Fibroblast of lung (primary cell): ENCODE measurements at regions not wholly inside any gene's neighbourhood (a gene's known extent, or its start where the extent isn't known, plus 50 kb on each side); places are given as distances from the start of the nearest gene placed in this dataset.

Experiments used
- DNase-seq, 2 donors: peaks; one replicate each; pipeline versions ENCODE4 v3.0.0 to v3.0.0-alpha.2; 2010; ENCODE audit warnings: low read depth in 2 of 2
- H2AFZ ChIP-seq: 2 replicates; pipeline ENCODE4 v1.5.1; 2012; ENCODE audit warnings: low read length, control low read depth, inconsistent platforms
- H3K27ac ChIP-seq: 2 replicates; pipeline ENCODE4 v1.5.1; 2011; ENCODE audit warnings: low read length, control low read depth; ENCODE audit not compliant: insufficient read depth
- H3K27me3 ChIP-seq: 2 replicates; pipeline ENCODE4 v1.5.1; 2011; ENCODE audit warnings: mild to moderate bottlenecking, low read length; ENCODE audit not compliant: control insufficient read depth, insufficient read depth
- H3K36me3 ChIP-seq: 2 replicates; pipeline ENCODE4 v1.5.1; 2011; ENCODE audit warnings: low read length; ENCODE audit not compliant: control insufficient read depth, insufficient read depth
- H3K4me1 ChIP-seq: 2 replicates; pipeline ENCODE4 v1.5.1; 2011; ENCODE audit warnings: low read length; ENCODE audit not compliant: control insufficient read depth, insufficient read depth; ENCODE audit errors: extremely low read depth
- H3K4me2 ChIP-seq: 2 replicates; pipeline ENCODE4 v1.5.1; 2011; ENCODE audit warnings: low read length, control low read depth; ENCODE audit not compliant: insufficient read depth; ENCODE audit errors: extremely low read depth
- H3K4me3 ChIP-seq, 4 experiments: fragments of 200-600 bp in 1 of 4; sonication (generic) in 1 of 4; replicated peaks in 1 of 4; 2 replicates each; pipeline ENCODE4 v1.5.1; 2011 to 2016; ENCODE audit warnings: low read length in 4 of 4, low read depth in 3 of 4, mild to moderate bottlenecking in 3 of 4, control low read depth in 2 of 4, inconsistent platforms in 1 of 4, mixed read lengths in 1 of 4; ENCODE audit not compliant: insufficient read depth in 1 of 4; ENCODE audit errors: control extremely low read depth in 1 of 4
- H3K79me2 ChIP-seq: 2 replicates; pipeline ENCODE4 v1.5.1; 2012; ENCODE audit warnings: mild to moderate bottlenecking, low read length, inconsistent platforms; ENCODE audit not compliant: control insufficient read depth, insufficient read depth
- H3K9ac ChIP-seq: 2 replicates; pipeline ENCODE4 v1.5.1; 2011; ENCODE audit warnings: mild to moderate bottlenecking, low read length, control low read depth; ENCODE audit not compliant: insufficient read depth
- H3K9me3 ChIP-seq: 2 replicates; pipeline ENCODE4 v1.5.1; 2012; ENCODE audit warnings: low read depth, low read length; ENCODE audit not compliant: control insufficient read depth, insufficient read depth
- H4K20me1 ChIP-seq: 2 replicates; pipeline ENCODE4 v1.5.1; 2011; ENCODE audit warnings: low read length; ENCODE audit not compliant: control insufficient read depth, insufficient read depth; ENCODE audit errors: extremely low read depth
- EZH2 ChIP-seq: IDR thresholded peaks from 2 replicates; pipeline ENCODE4 v1.5.1; 2012; ENCODE audit warnings: low read length, control low read depth, mild to moderate bottlenecking; ENCODE audit errors: missing control alignments
- TF ChIP-seq, protein P1 (sequence below), 2 donors: IDR thresholded peaks in 1 of 2; conservative IDR thresholded peaks in 1 of 2; 1 replicate in 1 of 2; 2 replicates in 1 of 2; pipeline ENCODE4 v1.5.1; 2011 to 2012; ENCODE audit warnings: low read length in 2 of 2, control low read depth in 1 of 2, inconsistent platforms in 1 of 2, low read depth in 1 of 2, mild to moderate bottlenecking in 1 of 2

DNA sequence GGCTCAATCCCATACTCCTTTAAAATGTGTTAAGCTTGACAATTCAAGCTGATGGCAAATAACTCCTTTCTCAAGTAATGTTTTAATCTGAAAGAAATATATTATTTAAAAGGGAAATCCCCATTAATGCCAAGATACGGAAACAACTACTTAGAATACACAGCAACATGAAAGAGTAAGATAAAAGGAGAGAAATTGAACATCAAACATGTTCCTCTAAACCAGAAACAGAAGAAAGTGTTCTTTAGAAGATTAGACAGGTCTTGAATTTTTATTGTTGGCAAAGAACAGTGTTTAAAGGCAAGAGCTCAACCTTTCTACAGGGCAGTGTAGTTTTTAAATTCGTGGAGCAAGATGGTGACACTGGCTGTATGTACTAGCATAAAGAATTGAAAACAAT is 105.8 kb upstream of the NRIP1 start:
- Histone ChIP-seq H3K27ac (no peak overlapping the region), H3K36me3 (no peaks in the 10 kb centered on the region), H4K20me1 (no peaks in the 10 kb centered on the region), H3K9ac (no peak overlapping the region), H3K4me2 (no peak overlapping the region), H3K4me3 (no peak overlapping the region), H3K79me2 (no peaks in the 10 kb centered on the region), H2AFZ (no peak overlapping the region), H3K27me3 (no peaks in the 10 kb centered on the region), H3K4me1 (no peaks in the 10 kb centered on the region), H3K9me3 (no peaks in the 10 kb centered on the region)
- TF ChIP-seq, protein P1, sequence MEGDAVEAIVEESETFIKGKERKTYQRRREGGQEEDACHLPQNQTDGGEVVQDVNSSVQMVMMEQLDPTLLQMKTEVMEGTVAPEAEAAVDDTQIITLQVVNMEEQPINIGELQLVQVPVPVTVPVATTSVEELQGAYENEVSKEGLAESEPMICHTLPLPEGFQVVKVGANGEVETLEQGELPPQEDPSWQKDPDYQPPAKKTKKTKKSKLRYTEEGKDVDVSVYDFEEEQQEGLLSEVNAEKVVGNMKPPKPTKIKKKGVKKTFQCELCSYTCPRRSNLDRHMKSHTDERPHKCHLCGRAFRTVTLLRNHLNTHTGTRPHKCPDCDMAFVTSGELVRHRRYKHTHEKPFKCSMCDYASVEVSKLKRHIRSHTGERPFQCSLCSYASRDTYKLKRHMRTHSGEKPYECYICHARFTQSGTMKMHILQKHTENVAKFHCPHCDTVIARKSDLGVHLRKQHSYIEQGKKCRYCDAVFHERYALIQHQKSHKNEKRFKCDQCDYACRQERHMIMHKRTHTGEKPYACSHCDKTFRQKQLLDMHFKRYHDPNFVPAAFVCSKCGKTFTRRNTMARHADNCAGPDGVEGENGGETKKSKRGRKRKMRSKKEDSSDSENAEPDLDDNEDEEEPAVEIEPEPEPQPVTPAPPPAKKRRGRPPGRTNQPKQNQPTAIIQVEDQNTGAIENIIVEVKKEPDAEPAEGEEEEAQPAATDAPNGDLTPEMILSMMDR (conservative IDR thresholded peaks at IDR 0.05 in 1 of 2, IDR thresholded peaks at IDR 0.05 in 1 of 2; ENCODE audit: low read depth in 1 of 2, low read length in 2 of 2), result no peak
- TF ChIP-seq EZH2, result no peak
- DNase-seq, result no peak

DNA sequence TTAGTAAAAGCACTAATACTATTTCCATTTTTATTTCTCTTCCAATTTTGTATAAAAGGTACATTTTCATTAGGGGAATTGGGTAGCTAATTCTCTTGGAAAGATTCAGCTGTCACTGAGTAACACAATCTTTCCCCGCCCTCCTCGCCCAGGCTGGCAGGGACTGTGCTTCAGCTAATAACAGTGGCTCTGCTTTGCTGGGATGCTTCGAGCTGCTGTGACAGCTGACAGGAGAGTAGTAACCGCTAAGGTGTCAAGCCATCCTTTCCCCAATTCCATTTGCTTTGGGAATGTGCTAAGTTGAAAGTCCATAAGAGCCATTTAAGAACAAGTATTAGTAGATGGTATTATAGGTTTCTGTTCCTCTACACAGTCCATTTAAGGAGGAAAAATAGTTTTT is 106.7 kb upstream of the NRIP1 start:
- TF ChIP-seq EZH2, result no peak
- TF ChIP-seq, protein P1 (conservative IDR thresholded peaks at IDR 0.05 in 1 of 2, IDR thresholded peaks at IDR 0.05 in 1 of 2; ENCODE audit: low read depth in 1 of 2, low read length in 2 of 2), result no peak
- H3K4me3 ChIP-seq, result no peak overlapping the region
- no peaks in the 10 kb centered on the region for H3K4me1 ChIP-seq
- no peaks in the 10 kb centered on the region for H3K79me2 ChIP-seq
- no peak overlapping the region for H3K27ac ChIP-seq
- no peak overlapping the region for H2AFZ ChIP-seq
- H3K9me3 ChIP-seq, result no peaks in the 10 kb centered on the region
- H3K4me2 ChIP-seq, result no peak overlapping the region
- H4K20me1 ChIP-seq, result no peaks in the 10 kb centered on the region
- H3K36me3 ChIP-seq, result no peaks in the 10 kb centered on the region
- DNase-seq, result no peak
- H3K9ac ChIP-seq, result no peak overlapping the region
- no peaks in the 10 kb centered on the region for H3K27me3 ChIP-seq

DNA sequence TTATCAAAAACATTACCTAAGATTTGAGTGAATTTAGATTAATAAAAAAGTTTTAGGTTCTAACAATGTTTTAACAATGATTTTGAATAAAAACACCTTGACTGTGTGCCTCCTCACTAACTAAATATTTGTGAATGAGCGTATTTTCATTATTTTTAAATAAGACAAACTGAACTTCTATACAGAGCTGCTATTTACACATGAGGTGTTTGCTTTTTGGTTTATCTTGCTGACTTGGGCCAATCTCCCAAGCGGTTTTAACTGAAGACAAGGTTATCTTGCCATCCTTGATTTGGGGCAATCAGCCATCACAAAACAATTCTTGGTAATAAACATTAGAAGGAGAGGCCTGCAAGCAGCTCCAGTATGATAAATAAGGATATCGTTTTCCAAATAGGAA is 108.2 kb upstream of the NRIP1 start:
- DNase-seq, result no peak
- Histone ChIP-seq H3K27me3 (no peaks in the 10 kb centered on the region), H3K4me1 (no peaks in the 10 kb centered on the region)

More for the DNA sequence above, 108.2 kb upstream of the NRIP1 start:
- Histone ChIP-seq H4K20me1 (no peaks in the 10 kb centered on the region), H3K4me2 (no peak overlapping the region), H3K9me3 (no peaks in the 10 kb centered on the region), H3K4me3 (no peak overlapping the region), H3K27ac (no peak overlapping the region), H2AFZ (no peak overlapping the region), H3K9ac (no peak overlapping the region), H3K36me3 (no peaks in the 10 kb centered on the region), H3K79me2 (no peaks in the 10 kb centered on the region)
- TF ChIP-seq EZH2, result no peak
- TF ChIP-seq, protein P1 (conservative IDR thresholded peaks at IDR 0.05 in 1 of 2, IDR thresholded peaks at IDR 0.05 in 1 of 2; ENCODE audit: low read depth in 1 of 2, low read length in 2 of 2), result no peak
